Gastrocnemius medialis (tissue), 4 donors: ENCODE measurements at regions not wholly inside any gene's neighbourhood (a gene's known extent, or its start where the extent isn't known, plus 50 kb on each side); places are given as distances from the start of the nearest gene placed in this dataset.

ENCODE experiments used
- ATAC-seq, 2 donors: fragments of 150-250 bp; one replicate each; pipeline ENCODE4 v1.9.1; 2016
- DNase-seq, 2 donors: peaks; one replicate each; pipeline ENCODE4 v3.0.0-alpha.2; 2019
- H3K27ac ChIP-seq, 4 donors: fragments of 200-600 bp; sonication (generic); 1 replicate in 1 of 4; 2 replicates in 3 of 4; pipeline ENCODE4 v1.5.1; 2016 to 2018; ENCODE audit warnings: mild to moderate bottlenecking in 2 of 4, moderate library complexity in 1 of 4
- H3K27me3 ChIP-seq, 3 donors: fragments of 200-600 bp; sonication (generic) in 2 of 3; 1 replicate in 1 of 3; 2 replicates in 2 of 3; pipeline versions ENCODE4 v1.5.1 to v1.6.0; 2016 to 2019; ENCODE audit warnings: mild to moderate bottlenecking in 1 of 3, moderate library complexity in 1 of 3
- H3K36me3 ChIP-seq, 2 donors: fragments of 200-600 bp; sonication (generic) in 1 of 2; one replicate each; pipeline ENCODE4 v1.5.1; 2017 to 2018
- H3K4me1 ChIP-seq, 2 donors: fragments of 200-600 bp; sonication (generic) in 1 of 2; one replicate each; pipeline ENCODE4 v1.5.1; 2016 to 2017; ENCODE audit warnings: mild to moderate bottlenecking in 2 of 2
- H3K4me3 ChIP-seq, 4 donors: fragments of 200-600 bp; sonication (generic) in 3 of 4; 1 replicate in 1 of 4; 2 replicates in 3 of 4; pipeline ENCODE4 v1.5.1; 2016 to 2019; ENCODE audit warnings: mild to moderate bottlenecking in 2 of 4
- H3K9me3 ChIP-seq, 3 donors: fragments of 200-600 bp; sonication (generic) in 2 of 3; 1 replicate in 1 of 3; 2 replicates in 2 of 3; pipeline ENCODE4 v1.5.1; 2016 to 2019
- CTCF ChIP-seq, 5 experiments: fragments of 450-650 bp in 3 of 5; fragments of 200-600 bp in 2 of 5; sonication (generic) in 2 of 5; IDR thresholded peaks in 4 of 5; conservative IDR thresholded peaks in 1 of 5; 1 replicate in 4 of 5; 2 replicates in 1 of 5; pipeline ENCODE4 v1.5.1; 2016 to 2019; ENCODE audit warnings: antibody characterized with exemption in 5 of 5, mild to moderate bottlenecking in 3 of 5, moderate library complexity in 3 of 5
- POLR2A ChIP-seq, 2 donors: fragments of 450-650 bp; IDR thresholded peaks; one replicate each; pipeline ENCODE4 v1.6.1; 2017; ENCODE audit warnings: antibody characterized with exemption in 2 of 2, mild to moderate bottlenecking in 2 of 2, moderate library complexity in 2 of 2
- in situ Hi-C, 4 donors: fragments of 200-750 bp; cut with MboI; loops; one replicate each; pipeline versions ENCODE4 v1.15.0 to v1.8.0; 2017; ENCODE audit warnings: low sequenced_read_pairs in 4 of 4
- intact Hi-C: fragments of 100-400 bp; cut with DNase I; formaldehyde crosslinking; loops from one replicate; pipeline ENCODE4 v1.15.1; 2023; ENCODE audit warnings: low total_unique reads

DNA sequence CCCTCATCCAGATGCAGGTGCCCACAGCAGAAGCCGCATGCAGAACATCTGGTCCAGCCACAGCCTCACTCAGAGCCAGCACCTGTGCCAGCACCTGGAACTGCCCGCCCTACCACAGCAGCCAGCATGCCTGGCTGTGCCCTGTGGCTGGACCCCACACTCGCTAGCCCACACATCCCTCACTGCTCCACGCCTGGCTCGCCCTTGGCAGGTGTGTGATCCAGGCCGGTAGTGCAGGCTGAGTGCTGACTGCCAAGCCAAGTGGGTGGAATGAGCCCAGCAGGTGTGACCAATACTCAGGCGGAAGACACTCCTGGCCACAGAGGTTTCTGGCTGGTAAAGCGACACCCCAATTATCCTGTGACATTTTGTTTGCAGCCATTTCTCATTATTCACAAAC, 162.4 kb upstream of the ROBO1 start:
- Histone ChIP-seq H3K4me1 (no peaks in the 10 kb centered on the region), H3K9me3 (no peaks in the 10 kb centered on the region), H3K27me3 (no peaks in the 10 kb centered on the region), H3K36me3 (no peaks in the 10 kb centered on the region), H3K4me3 (no peak overlapping the region), H3K27ac (no peak overlapping the region)
- intact Hi-C loops: no loop called here
- no peak for DNase-seq
- no peak for ATAC-seq
- in situ Hi-C loops: no loop called here
- TF ChIP-seq CTCF (IDR thresholded peaks at IDR 0.05 in 4 of 5, conservative IDR thresholded peaks at IDR 0.05 in 1 of 5): no peak
- TF ChIP-seq POLR2A (IDR thresholded peaks at IDR 0.05): no peak

DNA sequence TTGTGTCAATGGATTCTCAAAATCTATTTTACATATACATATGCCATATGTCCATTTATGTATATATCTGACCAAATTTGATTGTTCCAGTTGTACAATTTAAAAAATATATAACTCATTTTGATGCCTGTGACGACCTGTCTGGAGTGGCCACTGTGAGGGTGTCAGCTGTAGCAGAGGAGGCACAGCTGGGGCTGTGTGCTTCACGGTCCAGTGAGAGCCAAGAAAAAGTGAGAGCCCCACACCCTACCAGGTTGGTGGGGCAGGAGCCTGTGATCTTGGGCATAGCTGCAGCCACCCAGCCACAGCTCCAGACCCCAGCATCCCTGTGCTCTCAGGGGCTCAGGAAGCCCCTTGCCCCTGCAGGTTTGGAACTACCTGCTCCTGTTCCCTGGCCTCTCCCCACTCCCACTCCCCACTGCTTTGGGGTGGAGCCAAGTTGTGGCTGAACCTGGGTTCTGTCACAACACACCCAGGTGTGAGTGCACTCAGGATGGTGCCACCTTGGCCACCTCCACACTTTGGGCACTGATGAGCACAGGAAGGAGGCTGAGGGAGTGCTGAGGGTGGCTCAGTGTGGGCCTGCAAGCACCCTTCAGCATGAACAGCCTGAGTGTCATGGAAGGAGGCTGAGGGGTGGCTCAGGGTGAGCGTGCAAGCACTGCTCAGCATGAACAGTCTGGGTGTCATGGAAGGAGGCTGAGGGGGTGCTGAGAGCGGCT, 161.1 kb upstream of the ROBO1 start:
- no peak for DNase-seq
- H3K36me3 ChIP-seq: no peaks in the 10 kb centered on the region
- TF ChIP-seq POLR2A (IDR thresholded peaks at IDR 0.05) (no peak), CTCF (IDR thresholded peaks at IDR 0.05 in 4 of 5, conservative IDR thresholded peaks at IDR 0.05 in 1 of 5) (no peak)
- no peaks in the 10 kb centered on the region for H3K4me1 ChIP-seq
- in situ Hi-C loops (no loop called here), intact Hi-C loops (no loop called here)
- no peaks in the 10 kb centered on the region for H3K9me3 ChIP-seq
- H3K4me3 ChIP-seq: no peak overlapping the region
- ATAC-seq: no peak
- H3K27ac ChIP-seq: no peak overlapping the region
- no peaks in the 10 kb centered on the region for H3K27me3 ChIP-seq

GRCh38 chr3:79926522-79926921, 158.7 kb upstream of the ROBO1 start:
- no peaks in the 10 kb centered on the region for H3K27me3 ChIP-seq
- H3K27ac ChIP-seq: no peak overlapping the region
- no peaks in the 10 kb centered on the region for H3K4me1 ChIP-seq
- H3K4me3 ChIP-seq: no peak overlapping the region
- intact Hi-C loops (no loop called here), in situ Hi-C loops (no loop called here)
- ATAC-seq: no peak
- H3K36me3 ChIP-seq: no peaks in the 10 kb centered on the region
- TF ChIP-seq POLR2A (IDR thresholded peaks at IDR 0.05) (no peak), CTCF (IDR thresholded peaks at IDR 0.05 in 4 of 5, conservative IDR thresholded peaks at IDR 0.05 in 1 of 5) (no peak)
- H3K9me3 ChIP-seq: no peaks in the 10 kb centered on the region
- no peak for DNase-seq

DNA sequence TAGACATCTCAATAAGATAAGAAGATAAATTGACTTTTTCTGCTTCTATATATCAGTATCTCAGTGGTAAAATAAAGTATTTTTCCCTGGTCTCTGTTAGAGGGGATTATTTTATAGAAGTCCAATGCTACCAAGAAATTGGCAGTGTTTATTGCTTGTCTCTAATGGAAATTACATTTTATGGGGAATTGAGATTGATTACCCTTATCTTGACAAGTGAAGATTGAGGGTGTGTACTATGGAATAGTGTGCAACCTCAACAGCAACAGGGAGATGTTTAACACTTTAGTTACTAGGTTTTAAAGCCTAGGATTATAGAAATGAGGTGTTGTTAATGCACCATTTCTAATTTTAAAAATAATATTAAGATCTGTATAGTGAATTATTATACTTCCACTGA, 154.8 kb upstream of the ROBO1 start:
- in situ Hi-C loops: no loop called here
- intact Hi-C loops: no loop called here
- no peak for ATAC-seq

More for the DNA sequence above, 154.8 kb upstream of the ROBO1 start:
- Histone ChIP-seq H3K36me3 (no peaks in the 10 kb centered on the region), H3K4me1 (no peaks in the 10 kb centered on the region), H3K4me3 (no peak overlapping the region), H3K9me3 (no peaks in the 10 kb centered on the region), H3K27me3 (no peaks in the 10 kb centered on the region), H3K27ac (no peak overlapping the region)
- no peak for DNase-seq
- TF ChIP-seq CTCF (IDR thresholded peaks at IDR 0.05 in 4 of 5, conservative IDR thresholded peaks at IDR 0.05 in 1 of 5) (no peak), POLR2A (IDR thresholded peaks at IDR 0.05) (no peak)
